Ammon's horn (tissue), 1 donor: ENCODE measurements at regions not wholly inside any gene's neighbourhood (a gene's known extent, or its start where the extent isn't known, plus 50 kb on each side); places are given as distances from the start of the nearest gene placed in this dataset.
A peak's percentile ranks its signal among the peaks of the same experiment; 100 is the strongest.

Experiments
- DNase-seq: peaks from one replicate; pipeline ENCODE4 v3.0.0-alpha.2; 2016; ENCODE audit warnings: low spot score

GRCh38 chr12:18969512-18969911 lies 160.0 kb upstream of the PLEKHA5 start:
- DNase-seq, result no peak

DNA sequence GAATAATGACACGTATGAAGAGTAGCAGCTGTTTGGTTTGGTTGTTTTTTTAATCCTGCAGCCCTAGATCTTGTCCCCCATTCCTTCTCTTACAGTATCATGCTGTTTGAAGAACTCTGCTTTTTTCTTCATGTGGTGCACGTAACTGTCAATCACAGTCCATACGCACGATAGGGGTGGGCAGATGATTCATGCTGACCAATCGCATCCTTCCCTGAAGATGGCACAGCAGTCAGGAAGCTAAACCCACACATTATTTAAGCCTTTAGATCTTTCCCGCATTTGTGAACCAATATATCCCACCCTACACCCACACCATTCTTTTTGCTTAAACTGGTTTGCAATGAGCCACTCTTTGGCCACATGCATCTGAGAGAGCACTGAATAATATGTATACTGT lies 158.9 kb upstream of the PLEKHA5 start:
- no peak for DNase-seq

- no peak for DNase-seq
Observed at GRCh38 chr12:18971932-18972331, 157.6 kb upstream of the PLEKHA5 start.

DNA sequence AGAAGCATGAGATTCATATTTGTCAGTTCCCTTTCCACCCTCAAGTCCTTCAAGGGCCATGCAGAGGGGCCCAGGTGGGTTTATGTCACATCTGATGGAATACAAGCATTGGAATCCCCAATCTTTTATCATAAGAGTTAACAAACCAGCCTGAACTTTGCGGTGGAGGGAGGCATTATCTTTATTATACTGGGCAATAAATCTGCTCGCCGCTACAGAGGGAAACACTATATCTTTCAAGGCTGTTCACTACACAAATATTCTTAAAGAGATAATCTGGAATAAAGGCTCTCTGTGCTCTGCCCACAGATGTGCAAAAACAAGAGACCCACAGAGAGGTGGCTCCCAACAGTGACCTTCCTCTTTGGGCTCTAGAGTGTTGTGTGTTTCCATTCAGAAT lies 153.6 kb upstream of the PLEKHA5 start:
- DNase-seq, result no peak

DNA sequence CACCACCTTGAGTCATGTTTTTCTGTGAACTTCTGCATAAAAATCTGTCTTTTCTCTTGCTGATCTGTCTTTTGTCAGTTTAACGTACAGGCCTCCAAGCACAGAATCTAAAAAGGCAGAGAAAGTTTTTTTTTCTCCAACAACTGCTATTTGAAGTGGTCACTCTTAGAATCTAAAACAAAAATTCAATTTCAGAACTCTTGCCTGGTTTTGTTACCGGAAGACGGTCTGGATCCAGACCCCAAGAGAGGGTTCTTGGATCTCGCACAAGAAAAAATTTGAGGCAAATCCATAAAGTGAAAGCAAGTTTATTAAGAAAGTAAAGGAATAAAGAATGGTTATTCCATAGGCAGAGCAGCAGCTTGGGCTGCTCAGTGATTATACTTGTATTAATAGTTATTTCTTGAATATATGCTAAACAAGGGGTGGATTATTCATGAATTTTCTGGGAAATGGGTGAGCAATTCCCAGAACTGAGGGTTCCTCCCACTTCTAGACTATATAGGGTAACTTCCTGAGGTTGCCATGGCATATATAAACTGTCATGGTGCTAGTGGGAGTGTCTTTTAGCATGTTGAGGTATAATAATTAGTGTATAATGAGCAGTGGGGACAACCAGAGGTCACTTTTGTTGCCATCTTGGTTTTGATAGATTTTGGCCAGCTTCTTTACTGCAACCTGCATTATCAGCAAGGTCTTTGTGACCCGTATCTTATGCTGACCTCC lies 150.0 kb upstream of the PLEKHA5 start:
- no peak for DNase-seq

DNA sequence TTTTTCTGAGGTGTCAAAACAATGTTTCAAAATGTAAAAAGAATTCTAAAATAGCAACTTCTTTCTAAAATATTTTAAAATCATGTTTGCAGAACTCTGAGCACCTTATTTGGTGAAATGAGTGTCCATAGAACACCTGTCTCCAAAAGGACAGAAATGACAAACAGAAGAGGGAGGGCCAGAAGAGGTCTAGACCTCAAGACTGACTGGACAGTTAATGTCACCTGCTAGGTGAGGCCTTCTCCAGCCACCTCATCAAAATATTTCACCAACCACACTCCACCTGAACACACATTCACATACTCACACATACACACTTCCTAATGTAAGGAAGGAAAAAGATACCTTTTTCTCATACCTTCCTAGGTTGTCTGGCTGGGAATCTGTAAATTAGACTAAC lies 147.8 kb upstream of the PLEKHA5 start:
- no peak for DNase-seq

GRCh38 chr12:18982226-18982949 lies 147.1 kb upstream of the PLEKHA5 start:
- DNase-seq, result no peak

DNA sequence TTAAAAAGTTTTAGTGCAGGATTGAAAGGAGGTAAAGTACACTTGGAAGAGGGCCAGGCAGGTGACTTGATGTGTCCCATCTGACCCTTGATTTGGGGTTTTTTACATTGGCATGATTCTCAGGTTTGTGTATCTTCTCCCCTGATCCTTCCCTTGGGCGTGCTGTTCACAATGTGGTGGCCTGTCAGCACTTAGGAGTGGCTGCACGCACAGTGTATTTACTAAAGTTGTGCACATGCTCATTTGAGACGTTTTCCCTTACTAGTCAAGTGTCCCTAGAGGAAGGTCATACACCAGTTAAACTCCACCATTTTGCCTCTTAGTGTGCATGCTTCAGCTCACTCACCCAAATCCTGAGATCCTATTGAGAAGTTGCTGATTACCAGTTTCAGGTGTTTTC lies 145.7 kb upstream of the PLEKHA5 start:
- DNase-seq, result no peak

- peak; percentile 15 for DNase-seq
Observed at GRCh38 chr12:18990856-18991255, 138.7 kb upstream of the PLEKHA5 start.

GRCh38 chr12:18992336-18992735 lies 137.2 kb upstream of the PLEKHA5 start:
- no peak for DNase-seq

GRCh38 chr12:18998343-18999261 lies 130.9 kb upstream of the PLEKHA5 start:
- DNase-seq, result no peak

GRCh38 chr12:19000836-19001235 lies 128.7 kb upstream of the PLEKHA5 start:
- no peak for DNase-seq

DNA sequence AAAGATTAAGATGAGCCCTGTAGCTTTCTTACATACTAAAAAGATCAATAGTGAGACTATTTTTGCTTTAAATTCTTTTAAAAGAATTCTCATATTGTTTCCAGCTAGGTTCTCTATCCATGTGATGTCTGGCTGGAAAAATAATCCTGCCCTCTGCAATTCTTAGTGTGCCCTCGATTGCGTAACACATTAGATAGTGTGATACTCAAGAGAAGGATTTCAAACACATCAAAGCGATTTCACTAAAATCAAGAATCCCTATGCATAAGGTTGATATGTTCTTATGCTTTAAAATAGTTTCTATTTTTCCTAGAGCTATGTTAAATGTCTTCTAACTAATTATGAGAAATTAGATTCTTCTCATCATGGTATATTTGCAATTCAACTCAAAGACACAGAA lies 127.3 kb upstream of the PLEKHA5 start:
- DNase-seq, result no peak

DNA sequence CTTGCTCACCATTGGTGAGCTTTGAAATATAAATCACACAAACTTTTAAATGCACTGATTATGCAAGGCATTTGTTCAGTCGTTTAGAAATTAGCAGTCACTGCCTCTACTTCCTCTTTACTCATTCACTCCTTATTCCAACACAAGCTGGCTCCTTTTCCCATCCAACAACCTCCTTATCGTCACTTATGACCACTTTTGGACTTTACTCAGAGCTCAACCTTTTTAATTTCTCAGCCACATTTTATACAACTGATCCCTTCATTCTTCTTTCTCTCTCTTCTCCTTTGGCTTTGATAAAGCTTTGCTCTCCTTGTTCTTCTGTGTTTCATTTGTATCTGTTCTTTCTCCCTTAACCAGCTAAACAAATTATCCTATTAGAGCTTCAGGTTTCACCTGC lies 126.4 kb upstream of the PLEKHA5 start:
- DNase-seq, result no peak

GRCh38 chr12:19003987-19004619 lies 125.4 kb upstream of the PLEKHA5 start:
- no peak for DNase-seq

GRCh38 chr12:19005257-19005801 lies 124.2 kb upstream of the PLEKHA5 start:
- DNase-seq, result no peak

DNA sequence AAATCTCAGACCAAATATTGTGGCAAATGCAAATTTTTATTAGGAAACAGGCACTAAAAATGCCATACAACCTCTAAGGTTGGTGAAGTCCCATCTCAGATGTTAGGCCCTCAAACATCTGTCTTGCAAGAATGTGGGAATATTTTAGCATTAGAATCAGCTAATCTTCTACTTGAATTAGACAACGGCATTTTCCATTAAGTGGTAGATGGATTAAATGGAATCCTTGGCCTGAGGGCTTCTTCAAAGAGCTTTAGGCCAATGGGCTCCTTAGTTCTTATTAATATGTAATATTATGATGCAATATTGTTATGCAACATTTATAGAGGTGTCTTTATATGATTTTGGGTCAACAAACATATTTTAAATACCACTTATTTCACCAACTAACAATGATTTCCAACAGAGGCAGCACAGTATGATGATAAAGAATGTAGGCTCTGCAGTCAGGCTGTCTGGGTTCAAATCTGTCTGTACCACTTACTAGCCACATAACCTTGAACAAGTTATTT lies 122.9 kb upstream of the PLEKHA5 start:
- no peak for DNase-seq

GRCh38 chr12:19008102-19008501 lies 121.4 kb upstream of the PLEKHA5 start:
- DNase-seq, result no peak

DNA sequence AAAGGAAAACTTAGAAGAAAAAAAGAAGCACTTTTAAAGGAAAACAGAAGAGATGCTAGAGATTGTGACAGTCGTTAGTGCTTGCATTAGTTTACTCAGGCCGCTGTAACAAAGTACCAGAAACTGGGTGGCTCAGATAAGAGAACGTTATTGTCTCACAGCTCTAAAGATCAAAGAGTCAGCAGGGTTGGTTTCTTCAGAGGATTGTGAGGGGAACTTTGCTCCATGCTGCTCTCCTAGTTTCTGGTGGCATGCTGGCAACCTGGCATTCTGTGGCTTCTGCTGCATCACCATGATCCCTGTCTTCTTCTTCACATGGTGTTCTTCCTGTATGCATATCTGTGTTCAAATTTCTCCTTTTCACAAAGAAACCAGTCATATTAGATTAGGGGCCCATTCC lies 119.4 kb upstream of the PLEKHA5 start:
- DNase-seq, result no peak

DNA sequence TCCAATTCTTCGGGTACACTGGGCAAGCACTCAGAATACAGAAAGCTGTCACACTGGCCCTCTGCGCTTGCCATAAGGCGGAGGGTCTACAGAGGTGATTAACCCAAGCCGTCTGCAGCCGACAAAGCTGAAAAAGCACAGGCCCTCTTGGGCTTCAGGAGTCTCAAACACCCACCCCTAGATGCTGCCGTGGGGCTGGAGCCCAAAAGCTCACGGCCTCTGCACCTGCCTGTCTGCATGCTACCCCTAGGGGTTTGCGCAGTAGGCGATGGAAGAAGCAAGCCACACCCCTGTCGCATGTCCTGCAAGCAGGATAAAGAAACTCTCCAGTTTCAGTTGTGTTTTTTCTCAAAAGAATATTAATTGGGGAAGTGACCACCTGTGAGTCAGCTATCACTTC lies 118.8 kb upstream of the PLEKHA5 start:
- no peak for DNase-seq

GRCh38 chr12:19012965-19013364 lies 116.6 kb upstream of the PLEKHA5 start:
- no peak for DNase-seq

DNA sequence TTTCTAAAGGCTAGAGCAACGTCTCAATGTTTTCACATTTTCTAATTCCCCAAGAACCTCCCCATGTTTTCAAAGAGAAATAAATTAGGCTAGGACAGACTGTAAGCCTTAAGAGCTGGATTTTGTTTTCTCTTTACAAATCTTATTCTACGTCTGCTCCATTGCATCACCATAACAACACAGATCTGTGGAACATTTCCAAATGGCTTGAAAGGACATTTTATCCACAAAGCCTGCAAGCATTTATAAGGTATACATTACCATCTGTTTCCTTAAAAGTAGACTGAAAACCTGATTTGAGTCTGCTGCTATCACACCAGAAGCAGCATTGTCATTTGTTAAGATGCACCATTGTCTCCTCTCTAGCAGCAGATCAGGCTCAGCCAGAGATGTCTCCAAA lies 115.3 kb upstream of the PLEKHA5 start:
- no peak for DNase-seq
